Pancreas (tissue), 10 donors: ENCODE measurements at regions not wholly inside any gene's neighbourhood (a gene's known extent, or its start where the extent isn't known, plus 50 kb on each side); places are given as distances from the start of the nearest gene placed in this dataset.
A peak's percentile ranks its signal among the peaks of the same experiment; 100 is the strongest.
"Not testable (repeated sequence)": the region's sequence is repeated elsewhere in the genome, so short reads cannot be mapped to it uniquely, and the experiment has no call there.

ENCODE experiments used
- ATAC-seq, 4 donors: fragments of 200-7000 bp; cut with Tn5 transposase; one replicate each; pipeline versions ENCODE4 v1.8.0 to v1.9.1; 2020; ENCODE audit warnings: mild to moderate bottlenecking in 4 of 4, moderate library complexity in 4 of 4
- DNase-seq, 6 donors: peaks; one replicate each; pipeline ENCODE4 v3.0.0-alpha.2; 2020
- FAIRE-seq: peaks from 2 replicates; lab custom pipeline; 2012; peaks lifted over from hg19 to GRCh38; lab: Jason Lieb, UNC
- H3K27ac ChIP-seq, 4 donors: fragments of 200-600 bp; sonication (generic); 1 replicate in 3 of 4; 2 replicates in 1 of 4; pipeline versions ENCODE4 v1.5.0 to v1.8.0; 2020
- H3K27me3 ChIP-seq, 4 donors: fragments of 200-600 bp; one replicate each; pipeline ENCODE4 v1.8.0; 2021
- H3K36me3 ChIP-seq, 3 donors: fragments of 200-600 bp; sonication (generic) in 1 of 3; one replicate each; pipeline versions ENCODE4 v1.5.0 to v1.8.0; 2020 to 2021
- H3K4me1 ChIP-seq, 3 donors: fragments of 200-600 bp; one replicate each; pipeline ENCODE4 v1.8.0; 2021
- H3K4me3 ChIP-seq, 4 donors: fragments of 200-600 bp; sonication (generic) in 2 of 4; one replicate each; pipeline versions ENCODE4 v1.5.0 to v1.8.0; 2020 to 2021
- H3K9me3 ChIP-seq, 4 donors: fragments of 200-600 bp; one replicate each; pipeline ENCODE4 v1.8.0; 2021
- WGBS, 2 donors: extraction: QIAGEN DNeasy Blood & Tissue Kit; methylation state at CpG; one replicate each; pipeline ENCODE4 v1.1.7; 2013; 5-methylcytosine and 5-hydroxymethylcytosine counted together
- intact Hi-C, 3 donors: fragments of 100-400 bp; cut with DNase I; formaldehyde crosslinking; loops; one replicate each; pipeline versions ENCODE4 v1.11.1 to v1.14.2; 2022
- TF ChIP-seq, protein P1 (sequence below), 4 donors: fragments of 200-600 bp; sonication (generic) in 3 of 4; IDR thresholded peaks; one replicate each; pipeline versions ENCODE4 v1.5.0 to v1.8.0; 2021; ENCODE audit warnings: antibody characterized with exemption in 4 of 4
- donor health status: healthy with polysubstance abuse.
- donor health status: DM: no; HTN: no; CAD: no; lungs with moderate emphysema.
- donor health status: DM: no; HTN: no; CAD: no.
- donor health status: control.
- donor health status: control.
- donor health status: Bipolar disorder and iron deficiency.
- donor health status: DM: yes; HTN: yes; CAD: no.
- donor health status: DM: no; HTN: no; CAD: no.
- donor health status: DM: no; HTN: no; CAD: no.
- donor health status: DM: yes; HTN: yes; CAD: no.

- no peaks in the 10 kb centered on the region for H3K27me3 ChIP-seq
- H3K9me3 ChIP-seq: no peaks in the 10 kb centered on the region
- intact Hi-C loops: no loop called here
- DNase-seq (no peak), ATAC-seq (no peak), FAIRE-seq (no peak)
- H3K36me3 ChIP-seq: no peaks in the 10 kb centered on the region
- WGBS, 2 donors: 20 to 24% methylated on average over 6 of the region's 6 CpGs
- TF ChIP-seq, protein P1, sequence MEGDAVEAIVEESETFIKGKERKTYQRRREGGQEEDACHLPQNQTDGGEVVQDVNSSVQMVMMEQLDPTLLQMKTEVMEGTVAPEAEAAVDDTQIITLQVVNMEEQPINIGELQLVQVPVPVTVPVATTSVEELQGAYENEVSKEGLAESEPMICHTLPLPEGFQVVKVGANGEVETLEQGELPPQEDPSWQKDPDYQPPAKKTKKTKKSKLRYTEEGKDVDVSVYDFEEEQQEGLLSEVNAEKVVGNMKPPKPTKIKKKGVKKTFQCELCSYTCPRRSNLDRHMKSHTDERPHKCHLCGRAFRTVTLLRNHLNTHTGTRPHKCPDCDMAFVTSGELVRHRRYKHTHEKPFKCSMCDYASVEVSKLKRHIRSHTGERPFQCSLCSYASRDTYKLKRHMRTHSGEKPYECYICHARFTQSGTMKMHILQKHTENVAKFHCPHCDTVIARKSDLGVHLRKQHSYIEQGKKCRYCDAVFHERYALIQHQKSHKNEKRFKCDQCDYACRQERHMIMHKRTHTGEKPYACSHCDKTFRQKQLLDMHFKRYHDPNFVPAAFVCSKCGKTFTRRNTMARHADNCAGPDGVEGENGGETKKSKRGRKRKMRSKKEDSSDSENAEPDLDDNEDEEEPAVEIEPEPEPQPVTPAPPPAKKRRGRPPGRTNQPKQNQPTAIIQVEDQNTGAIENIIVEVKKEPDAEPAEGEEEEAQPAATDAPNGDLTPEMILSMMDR (IDR thresholded peaks at IDR 0.05): no peak
- H3K4me3 ChIP-seq: no peak overlapping the region
- H3K27ac ChIP-seq: no peak overlapping the region
- no peaks in the 10 kb centered on the region for H3K4me1 ChIP-seq
Observed at GRCh38 chr2:17355608-17356329, 162.5 kb downstream of the RAD51AP2 start.

DNA sequence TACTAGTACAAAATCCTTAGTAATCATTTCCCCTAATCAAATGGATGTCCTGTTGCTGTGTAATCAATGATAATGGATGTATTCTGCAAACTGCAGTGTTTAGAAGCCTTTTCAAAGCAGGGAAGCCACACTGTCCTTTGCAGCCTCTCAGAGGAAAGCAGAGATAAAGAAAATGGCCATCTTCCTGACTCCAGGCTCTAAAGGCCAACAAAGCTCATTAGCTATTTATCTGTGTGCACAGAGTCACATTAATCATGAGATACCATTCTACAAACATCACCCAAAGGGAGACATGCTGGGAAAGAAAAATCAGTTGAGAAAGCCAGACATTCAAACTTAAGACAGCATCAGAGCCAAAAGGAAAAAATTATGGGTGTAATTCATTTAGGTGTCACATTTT lies 165.0 kb downstream of the RAD51AP2 start:
- TF ChIP-seq, protein P1 (IDR thresholded peaks at IDR 0.05): no peak
- FAIRE-seq: no peak
- DNase-seq: no peak
- no peaks in the 10 kb centered on the region for H3K27me3 ChIP-seq
- H3K4me1 ChIP-seq: no peaks in the 10 kb centered on the region
- H3K9me3 ChIP-seq: no peaks in the 10 kb centered on the region
- H3K36me3 ChIP-seq: no peaks in the 10 kb centered on the region
- no peak overlapping the region for H3K4me3 ChIP-seq
- peak in 2 of 4 donors; percentile 44 for ATAC-seq
- H3K27ac ChIP-seq: no peak overlapping the region
- intact Hi-C loops: no loop called here

DNA sequence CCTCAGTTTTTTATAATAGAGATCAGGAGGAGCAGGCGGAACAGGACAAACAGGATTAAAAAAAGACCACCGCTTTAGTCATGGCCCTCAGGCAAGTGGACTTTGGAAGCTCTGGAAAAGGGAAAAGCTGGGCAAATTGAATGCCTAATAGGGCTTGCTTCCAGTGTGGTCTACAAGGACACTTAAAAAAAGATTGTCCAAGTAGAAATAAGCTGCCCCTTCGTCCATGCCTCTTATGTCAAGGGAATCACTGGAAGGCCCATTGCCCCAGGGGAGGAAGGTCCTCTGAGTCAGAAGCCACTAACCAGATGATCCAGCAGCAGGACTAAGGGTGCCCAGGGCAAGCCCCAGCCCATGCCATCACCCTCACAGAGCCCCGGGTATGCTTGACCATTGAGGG lies 175.5 kb downstream of the RAD51AP2 start:
- H3K36me3 ChIP-seq, H3K27me3 ChIP-seq, FAIRE-seq, ATAC-seq, H3K9me3 ChIP-seq, H3K27ac ChIP-seq, H3K4me1 ChIP-seq, H3K4me3 ChIP-seq, DNase-seq, intact Hi-C loops: not testable (repeated sequence)
- 49 to 67% methylated on average over 4 of the region's 4 CpGs for WGBS, 2 donors

- Histone ChIP-seq H3K9me3 (no peaks in the 10 kb centered on the region), H3K27ac (no peak overlapping the region), H3K4me3 (no peak overlapping the region), H3K4me1 (no peaks in the 10 kb centered on the region), H3K27me3 (no peaks in the 10 kb centered on the region), H3K36me3 (no peaks in the 10 kb centered on the region)
- TF ChIP-seq, protein P1 (IDR thresholded peaks at IDR 0.05): no peak
- WGBS, 2 donors: 60 to 76% methylated on average over 3 of the region's 3 CpGs
- no peak for FAIRE-seq
- intact Hi-C loops: no loop called here
- DNase-seq: no peak
- ATAC-seq: no peak
Observed at GRCh38 chr2:17337507-17337906, 180.7 kb downstream of the RAD51AP2 start.

DNA sequence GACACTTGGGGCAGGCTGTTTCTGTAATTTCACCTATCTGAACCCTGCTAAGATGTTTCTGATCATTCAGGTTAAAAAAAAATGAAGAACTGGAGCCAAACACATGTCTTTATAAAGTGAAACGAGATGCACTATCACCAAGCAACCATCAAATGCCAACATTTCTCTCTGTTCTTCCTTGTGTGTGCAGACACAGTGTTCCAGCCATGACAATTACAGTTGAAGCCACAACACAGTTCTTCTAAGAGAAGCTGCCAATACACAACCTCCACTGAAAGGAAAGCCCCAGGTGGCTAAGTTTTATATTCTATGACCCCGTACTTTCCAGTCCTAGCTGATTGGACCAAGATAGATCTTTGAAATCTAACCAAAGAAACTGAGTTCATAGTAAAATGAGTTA lies 181.8 kb downstream of the RAD51AP2 start:
- Histone ChIP-seq H3K36me3 (no peaks in the 10 kb centered on the region), H3K9me3 (no peaks in the 10 kb centered on the region), H3K27ac (no peak overlapping the region), H3K27me3 (no peaks in the 10 kb centered on the region), H3K4me1 (no peaks in the 10 kb centered on the region), H3K4me3 (no peak overlapping the region)
- no peak for DNase-seq
- no peak for FAIRE-seq
- 44 to 55% methylated on average over 2 of the region's 2 CpGs for WGBS, 2 donors
- ATAC-seq: peak in 2 of 4 donors; percentile 55
- TF ChIP-seq, protein P1 (IDR thresholded peaks at IDR 0.05): no peak
- intact Hi-C loops: no loop called here
